ENCODE measurements at regions not wholly inside any gene's neighbourhood (a gene's known extent, or its start where the extent isn't known, plus 50 kb on each side); places are given as distances from the start of the nearest gene placed in this dataset.

DNA sequence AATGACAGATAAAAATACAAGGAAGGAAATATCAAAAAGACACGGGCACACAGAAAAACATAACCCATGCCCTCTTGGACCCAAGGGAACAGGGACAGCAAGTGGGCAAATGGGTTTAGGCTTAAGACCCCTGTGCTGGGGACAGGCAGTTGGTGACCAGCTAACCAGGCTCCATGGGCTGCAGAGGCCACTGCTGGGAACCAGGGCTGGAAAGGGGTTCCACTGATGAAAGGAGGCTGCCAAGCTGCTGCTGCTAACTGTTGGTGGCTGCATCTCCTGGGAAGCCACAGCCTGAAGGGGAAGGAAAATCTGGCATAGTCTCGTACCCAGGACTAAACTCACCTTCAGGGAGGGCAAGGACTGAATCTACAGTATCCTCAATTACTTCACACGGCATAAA, 579.2 kb upstream of the MGMT start:
- DNase-seq, result no peak

DNA sequence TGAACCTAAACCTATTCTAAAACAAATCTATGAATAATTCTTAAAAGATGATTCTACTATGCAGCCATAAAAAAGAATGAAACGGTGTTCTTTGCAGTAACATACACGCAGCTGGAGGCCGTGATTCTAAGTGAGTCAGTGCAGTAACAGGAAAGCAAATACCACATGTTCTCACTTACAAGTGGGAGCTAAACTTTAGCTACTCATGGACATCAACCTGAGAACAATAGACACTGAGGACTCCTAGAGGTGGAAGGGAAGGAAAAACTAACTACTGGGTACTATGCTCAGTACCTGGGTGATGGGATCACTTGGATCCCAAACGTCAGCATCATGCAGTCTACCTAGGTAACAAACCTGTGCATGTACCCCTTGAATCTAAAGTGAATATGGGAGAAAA, 575.0 kb upstream of the MGMT start:
- no peak for DNase-seq

DNA sequence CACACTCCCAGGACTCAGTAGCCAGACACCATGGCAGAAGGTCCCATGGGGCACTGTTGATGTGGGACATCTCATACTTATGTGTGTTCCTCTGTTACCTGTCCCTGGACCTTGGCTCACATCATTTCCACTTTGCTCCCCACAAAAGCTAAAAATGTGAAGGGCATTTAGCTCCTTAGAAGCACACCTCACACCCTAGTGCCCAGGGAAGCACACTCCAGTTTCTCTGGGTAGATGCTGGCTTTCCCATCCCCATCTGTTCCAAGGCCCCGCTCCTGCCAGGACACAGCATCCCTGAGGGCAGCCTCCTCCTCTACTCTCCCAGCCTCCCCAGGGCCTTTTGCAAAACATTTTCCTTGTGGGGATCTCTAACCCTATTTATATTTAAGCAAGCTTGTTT, 572.4 kb upstream of the MGMT start:
- no peak for DNase-seq

DNA sequence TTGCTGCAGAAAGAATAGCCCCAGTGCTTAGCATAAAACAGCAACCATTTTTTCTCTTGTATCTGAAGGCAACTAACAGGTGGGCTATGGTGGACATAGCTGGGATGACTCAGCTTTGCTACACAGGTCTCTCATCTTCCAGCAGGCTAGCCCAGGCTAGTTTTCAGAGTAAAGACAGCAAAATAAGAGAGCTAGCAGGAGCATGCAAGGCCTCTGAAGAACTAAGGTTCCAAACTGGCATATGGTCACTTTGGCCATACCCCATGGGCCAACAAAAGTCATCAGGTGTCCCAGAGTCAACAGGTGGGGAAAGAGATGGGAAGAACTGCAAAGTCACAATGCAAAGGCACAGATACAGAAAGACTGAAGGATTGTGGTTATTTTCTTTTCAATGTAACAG, 571.6 kb upstream of the MGMT start:
- no peak for DNase-seq

DNA sequence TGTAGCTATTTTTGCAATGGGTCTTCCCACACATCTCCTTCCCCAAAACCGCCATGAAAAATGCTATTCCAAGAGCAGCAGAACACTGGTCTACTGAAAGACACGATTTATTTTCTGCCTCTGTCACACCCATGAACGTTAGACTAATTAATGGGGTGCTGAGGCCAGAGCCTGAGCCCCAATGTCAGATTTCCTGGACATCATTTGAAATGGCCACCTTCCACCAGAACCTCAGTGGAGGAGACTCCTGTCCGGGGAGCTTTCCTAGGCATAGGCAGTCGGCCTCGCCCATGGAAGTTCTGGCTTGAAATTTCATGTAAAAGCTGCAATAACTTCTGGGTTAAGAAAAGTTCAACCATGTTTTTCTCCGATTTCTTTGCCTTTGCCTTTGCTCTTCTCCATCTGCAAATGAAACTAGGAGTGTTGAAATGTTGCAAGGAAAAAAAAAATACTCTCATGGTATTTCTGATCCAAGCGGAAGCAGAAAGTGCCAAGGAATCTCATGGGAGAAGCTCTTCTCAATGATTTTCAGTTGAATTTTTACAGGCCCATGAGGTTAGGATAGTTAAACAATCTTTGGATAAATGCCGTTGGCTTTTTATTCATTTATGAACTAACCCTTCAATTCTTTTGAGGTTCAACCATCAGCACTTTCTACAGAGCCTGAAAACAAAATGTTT, 570.8 kb upstream of the MGMT start:
- DNase-seq, result no peak

DNA sequence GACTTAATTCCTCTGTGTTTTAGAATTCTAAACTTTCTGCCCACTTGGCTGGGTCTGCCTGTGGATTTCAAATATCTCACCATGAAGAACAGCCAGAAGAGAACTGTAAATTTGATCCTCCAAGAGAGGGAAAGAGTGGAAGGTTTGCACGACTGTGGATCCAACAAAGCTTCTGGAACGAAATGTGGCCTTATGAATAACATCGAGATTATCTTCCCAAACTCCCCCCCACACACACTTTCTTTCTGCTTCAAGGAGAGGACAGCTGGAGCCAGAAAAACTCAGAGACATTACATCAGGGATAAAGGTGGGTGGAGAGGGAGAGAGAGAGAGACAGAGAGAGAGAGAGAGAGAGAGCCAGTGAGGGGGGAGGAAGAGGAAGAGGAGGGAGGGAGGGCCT, 570.1 kb upstream of the MGMT start:
- DNase-seq, result no peak

DNA sequence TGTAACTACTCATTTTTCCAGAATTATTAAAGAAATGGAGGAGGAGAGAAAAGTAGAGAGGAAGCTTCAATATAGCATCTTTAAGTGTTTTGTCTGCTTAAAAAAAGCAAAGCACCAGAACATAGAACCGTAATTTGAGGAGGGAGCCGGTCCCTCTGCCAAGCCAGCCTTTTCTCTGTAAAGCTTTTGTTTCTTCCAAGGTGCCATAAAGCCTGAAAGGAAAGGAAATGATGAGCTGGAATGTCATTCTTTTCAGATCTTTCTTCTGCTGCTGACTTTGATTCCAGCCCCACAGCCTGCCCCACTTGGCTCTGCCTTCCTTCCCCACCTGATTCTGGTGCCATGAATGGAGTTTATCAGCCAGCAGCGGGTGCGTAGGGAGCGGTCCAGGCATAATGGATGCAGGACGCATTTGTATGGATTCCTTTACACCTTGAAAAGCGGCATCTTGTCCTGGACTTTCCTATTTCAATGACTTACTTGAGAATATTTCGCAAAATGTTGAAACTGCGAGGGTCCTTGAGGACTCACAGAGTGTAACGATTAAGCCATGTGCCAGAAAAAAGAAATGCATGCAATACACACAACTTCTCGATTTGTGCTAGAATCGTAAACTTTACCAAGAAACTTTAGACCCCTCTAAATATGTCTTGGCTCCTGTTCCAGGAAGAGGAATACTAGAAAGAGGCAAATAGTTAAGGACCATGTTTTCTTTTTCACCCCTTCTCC, 569.5 kb upstream of the MGMT start:
- DNase-seq, result no peak

DNA sequence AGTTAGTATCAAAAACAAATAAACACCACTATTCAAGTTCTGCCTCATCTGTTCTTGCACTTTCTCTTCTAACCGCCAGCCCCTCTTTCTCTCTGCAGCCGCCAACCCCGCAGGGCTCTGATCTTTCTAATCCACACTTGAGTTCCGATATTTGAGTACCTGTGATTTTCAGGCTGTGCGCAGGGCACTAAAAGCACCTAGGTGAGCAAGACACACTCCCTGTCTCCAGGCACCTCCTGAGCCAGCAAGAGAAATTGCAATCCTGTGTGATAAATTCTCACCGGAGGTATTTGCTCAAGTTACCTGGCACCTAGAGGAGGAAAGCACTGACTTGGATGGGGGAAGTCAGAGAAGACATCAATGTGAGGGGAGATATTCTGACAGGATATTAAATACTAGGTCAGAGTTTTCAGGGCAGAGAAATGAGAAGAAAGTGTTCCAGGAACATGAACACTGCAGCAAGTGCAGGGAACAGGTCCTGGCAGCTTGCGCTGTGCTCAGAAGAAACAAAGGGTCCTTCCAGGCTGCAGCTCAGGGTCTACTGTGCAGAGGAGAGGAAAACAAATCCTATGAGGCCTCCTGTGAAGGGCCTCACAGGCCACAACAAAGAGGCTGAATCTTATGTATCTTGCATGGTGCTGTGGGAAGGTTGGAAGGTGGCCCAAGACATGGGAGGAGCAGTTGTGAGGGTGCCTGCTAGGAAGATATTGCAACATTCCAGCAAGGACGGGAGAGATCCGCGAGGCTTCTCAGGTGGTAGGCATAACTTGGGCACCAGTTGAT, 568.7 kb upstream of the MGMT start:
- no peak for DNase-seq

DNA sequence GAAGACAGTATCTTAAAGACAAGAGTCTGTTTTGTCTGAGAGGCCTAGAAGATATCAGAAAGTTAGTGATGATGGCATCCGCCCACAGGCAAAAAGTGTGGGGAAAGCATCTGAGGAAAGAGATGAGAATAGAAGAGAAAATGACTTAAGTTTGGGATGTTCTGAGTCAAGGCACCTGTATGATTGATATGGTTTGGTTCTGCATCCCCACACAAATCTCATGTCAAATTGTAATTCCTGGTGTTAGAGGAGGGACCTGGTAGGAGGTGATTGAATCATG, 568.2 kb upstream of the MGMT start:
- DNase-seq, result no peak

DNA sequence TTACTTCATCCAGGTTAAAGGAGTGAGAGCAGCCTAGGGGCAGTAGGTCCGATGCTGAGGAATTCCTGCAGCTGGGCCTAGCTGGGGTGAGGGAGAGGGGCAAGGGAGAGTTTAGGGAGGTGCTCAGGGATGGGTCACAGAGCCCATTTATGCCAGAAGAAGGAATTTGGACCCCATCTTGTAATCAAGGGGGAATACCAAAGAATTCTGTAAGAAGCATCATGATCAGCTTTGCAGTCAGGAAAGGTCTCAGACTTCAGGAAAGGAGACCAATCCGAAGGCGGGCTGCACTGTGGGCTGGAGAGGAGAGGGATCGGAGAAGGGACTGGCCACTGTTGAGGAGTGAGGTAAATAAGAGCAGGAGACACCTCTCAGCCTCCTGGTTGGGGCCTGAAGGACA, 566.6 kb upstream of the MGMT start:
- no peak for DNase-seq

DNA sequence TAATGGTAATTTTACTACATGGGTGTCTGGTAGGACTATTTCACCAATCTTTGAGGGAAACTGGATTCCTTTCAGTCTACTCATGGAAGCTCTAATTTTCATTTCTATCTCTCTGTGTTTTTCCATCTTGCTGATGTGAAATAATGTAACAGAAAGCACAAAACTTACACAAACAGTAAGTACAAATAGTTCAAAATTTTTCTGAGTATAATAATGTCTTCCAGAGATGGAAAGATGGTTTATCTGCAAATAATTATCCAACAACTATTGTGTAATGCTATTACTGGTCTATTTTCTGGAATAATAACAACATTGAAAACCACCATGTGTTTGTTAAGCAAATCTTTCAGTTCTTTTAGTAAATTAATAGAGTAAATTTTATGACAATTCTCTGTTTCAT, 565.8 kb upstream of the MGMT start:
- no peak for DNase-seq

DNA sequence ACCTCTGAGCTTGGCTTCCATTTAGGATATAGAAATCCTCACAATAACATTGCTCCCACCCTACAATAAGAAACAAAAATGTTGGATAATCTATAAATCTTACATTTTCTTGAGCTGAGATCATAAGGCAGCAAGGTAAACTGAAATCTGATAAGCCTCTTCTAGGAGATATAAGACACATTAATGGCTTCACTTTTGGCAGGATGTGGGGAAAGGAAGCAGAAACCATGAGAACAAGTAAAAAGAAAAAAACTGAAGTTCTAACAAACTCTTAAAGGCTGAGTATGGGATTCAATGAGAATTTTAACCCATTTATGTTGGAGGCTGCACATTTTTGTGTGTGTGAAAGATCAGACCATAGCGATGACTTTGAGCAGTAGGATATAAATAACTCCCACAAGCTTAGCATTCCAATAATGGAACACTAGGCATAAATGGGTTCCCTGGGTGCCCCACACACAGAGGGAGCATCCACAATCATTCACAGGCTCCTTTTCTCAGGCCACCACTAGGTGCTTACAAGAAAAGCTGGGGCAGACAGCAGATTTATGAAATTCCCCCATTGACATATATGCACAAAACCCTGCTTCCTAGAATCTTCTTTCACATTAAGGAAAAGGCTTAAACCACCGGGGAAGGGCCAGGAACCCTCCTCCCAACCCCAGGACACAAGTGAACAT, 564.9 kb upstream of the MGMT start:
- no peak for DNase-seq

DNA sequence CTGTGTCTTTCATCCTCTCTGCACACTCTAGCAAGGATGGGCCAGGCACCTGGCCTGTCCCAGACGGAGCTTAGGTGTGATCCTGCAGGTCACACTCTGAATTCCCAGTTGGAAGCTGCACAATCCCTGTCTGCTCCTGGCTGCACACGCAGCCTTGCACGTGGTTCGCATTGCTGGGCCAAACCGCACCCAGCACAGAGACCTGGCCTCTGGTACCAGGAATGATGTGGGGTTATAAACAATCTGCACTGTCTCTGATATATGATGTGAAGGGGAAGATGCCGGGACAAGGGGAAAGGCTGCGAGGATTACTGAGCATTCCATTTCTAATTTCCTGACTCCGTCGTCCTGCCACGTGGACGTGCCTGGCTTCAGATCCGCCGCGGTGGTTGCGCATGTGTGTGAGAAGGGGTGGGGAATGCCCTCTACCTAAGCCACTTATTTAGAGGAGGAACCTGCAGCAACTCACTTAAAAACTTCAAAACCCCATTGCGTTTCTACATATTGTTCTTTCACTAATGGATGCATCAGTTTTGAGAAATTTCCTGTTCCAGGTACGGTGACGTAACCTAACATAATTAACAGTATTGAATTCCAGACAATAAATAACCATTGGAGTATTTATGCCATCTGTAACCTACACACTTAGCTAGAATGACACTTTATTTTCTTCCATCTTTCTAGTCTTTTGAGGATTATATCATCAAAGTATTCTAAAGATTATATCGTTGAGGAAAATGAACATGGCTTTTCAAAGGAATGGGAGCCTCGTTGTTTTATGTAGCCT, 559.7 kb upstream of the MGMT start:
- DNase-seq, result no peak

DNA sequence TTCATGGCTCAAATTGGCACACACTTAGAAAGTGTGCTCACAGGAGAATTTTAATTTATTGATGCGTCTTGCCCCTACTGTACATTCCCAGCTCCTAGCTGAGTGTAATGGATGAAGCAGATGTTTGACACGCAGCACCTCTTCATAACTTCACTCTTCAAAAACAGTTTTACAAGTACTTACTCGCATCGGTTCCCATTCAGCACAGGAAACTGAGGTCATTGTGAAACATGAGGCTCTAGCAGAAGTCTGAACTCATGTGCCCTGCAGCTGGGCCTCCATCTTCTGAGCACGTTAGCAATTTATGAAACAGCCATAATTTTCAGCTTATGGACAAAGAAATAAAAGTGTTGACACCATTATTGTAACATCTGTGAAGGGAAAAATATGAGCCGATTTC, 558.9 kb upstream of the MGMT start:
- no peak for DNase-seq

DNA sequence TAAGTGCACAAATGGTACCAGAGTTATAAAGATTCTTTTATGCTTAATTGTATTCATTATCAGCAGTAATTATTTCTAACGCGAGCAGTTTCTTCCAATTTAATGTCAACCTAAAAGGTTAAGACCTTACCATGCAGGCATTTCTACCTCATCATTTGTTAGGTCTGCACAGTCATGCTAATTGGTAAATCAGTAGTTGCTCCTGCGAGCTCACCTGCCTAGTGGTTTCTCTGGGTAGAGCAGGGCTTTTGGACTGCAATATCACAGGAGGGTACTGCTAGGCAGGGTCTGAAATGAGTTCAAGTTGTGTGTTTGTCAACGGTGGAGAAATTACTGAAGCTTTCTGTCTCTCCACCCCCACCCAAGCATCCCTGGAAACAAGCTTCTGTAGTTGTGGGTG, 558.5 kb upstream of the MGMT start:
- no peak for DNase-seq

DNA sequence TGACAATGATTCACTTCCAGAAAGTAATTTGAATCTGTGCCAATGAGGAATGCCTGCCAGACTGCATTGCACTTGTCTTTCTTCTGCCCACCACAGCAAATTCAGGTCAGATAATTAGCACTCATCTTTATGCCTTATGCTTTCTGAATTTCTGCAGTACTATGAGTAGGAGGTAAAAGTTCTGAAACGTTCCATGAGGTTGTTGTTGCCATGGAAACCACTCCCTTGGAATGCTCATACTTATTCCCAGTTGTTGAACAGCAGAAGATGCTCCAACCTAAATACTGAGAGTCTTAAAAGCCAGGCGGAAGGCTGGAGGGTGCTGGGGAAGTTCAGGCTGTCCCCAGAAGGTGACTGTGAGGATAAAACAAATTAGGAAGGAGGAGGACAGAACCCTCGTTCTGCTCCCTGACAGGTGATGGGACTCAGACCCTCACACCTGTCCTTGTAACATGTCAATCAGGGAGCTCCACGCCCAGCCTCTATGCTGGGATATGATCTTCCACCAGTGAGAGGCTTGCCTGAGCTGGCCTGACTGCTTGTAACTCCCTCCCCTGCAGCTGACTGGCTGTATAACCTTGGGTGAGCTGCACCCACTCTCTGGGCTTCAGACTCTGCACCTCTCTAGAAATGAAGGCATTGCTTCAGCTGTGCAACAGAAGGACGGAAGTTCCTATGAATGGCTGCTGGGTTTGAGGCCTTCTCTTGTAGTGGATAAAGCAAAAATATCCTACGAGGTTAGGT, 554.3 kb upstream of the MGMT start:
- DNase-seq, result no peak

DNA sequence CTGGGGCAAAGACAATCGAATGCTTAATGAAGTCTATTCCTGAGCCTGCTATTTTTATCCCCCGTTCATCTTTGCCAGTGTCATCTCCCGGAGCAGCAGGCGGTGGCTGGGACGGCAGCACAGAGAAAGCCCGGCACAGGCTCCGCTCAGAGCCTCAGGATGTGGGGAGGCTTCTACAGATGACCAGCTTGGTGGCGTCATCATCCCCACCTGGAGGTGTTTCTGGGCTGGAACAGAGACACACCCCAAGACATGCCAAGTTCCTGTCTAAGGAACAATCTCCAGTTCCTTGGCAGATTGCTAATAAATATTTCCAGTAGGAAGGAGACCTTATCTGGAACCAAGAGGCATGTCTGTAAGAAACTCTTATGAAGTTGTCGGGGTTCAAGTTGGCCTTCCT, 552.4 kb upstream of the MGMT start:
- DNase-seq, result no peak

DNA sequence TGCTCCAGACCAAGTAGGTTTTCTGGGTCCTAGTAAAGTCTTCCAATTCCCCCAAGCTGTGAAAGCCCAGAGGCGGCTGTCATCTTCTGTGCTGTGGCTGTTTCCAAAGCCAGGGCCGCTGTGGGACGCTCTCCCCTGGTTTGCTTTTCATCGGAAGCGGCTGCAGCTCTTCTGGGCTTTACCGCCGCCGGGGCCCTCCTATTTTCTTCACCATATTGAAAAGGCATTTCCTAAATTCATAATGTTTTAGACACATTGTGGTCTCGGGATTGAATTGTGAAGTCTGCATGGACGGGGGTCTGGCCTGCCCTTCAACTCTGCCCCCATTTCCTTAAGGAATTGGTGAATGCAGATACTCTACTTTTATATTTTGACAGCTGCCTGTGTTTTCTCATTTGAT, 551.4 kb upstream of the MGMT start:
- no peak for DNase-seq

DNA sequence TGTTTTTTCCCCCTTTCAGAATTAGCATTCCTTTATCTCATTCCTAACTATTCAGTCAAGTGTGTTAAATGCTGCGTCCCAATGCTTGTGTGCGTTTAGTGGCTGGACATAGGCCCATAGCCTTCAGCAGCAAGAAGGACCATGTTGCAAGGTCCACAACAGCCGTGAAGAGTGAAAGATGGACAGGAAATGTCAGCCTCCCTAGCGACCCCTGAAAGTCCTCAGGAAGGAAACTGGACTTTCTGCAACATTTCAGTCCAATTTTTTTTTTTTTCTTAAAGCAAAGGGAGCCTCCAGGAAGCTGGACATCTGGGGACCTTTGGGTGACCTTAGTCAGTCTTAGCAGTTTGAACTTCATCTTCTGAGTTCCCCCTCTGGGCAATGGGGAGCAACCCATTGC, 550.7 kb upstream of the MGMT start:
- DNase-seq, result no peak

DNA sequence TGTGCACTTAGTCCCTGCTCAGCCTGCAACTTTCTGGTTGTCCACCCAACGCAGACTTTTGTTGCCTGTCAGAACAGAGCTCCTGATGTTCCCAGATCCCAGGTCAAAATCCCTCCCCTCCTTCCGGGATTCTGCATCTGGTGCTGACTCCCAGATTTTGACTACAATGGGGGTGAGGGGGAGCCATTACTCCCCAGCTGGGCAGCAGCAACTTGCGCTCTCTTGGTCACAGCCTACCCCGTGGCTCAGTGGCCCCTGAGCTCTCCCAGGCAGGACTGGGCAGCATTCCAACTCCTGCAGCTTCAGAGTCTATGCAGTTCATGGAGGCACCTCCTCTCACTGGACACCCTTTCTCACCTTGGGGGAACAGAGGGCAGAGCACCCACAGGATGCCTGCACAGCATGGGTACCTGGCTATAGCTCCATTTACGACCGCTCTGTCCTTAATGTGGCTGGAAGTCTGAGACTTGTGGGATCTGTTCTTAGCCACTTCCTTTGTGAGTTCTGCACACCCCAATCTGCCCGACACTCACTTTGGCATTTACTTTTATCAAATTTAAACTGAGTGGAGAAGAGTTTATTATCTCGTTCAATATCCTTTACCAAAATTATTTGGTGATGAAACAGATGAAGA, 545.5 kb upstream of the MGMT start:
- DNase-seq, result no peak

DNA sequence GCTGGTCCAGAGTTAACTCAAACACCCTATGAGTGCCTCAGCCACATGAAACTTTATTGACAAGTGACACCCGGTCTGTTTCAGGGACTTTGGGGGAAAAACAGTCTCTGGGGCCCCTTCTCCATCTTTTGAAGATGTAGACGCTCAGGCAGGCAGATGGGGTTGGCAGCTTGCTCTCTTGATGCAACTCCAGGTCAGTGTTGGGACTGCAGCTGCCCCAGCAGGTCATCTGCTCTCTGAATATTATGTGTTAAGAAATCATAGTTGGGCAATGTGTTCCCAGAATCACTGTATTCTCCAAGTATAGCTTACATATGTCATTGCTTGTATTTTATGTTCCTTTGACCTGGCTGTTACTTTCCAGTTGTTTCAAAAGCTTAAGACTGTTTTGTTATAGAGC, 544.9 kb upstream of the MGMT start:
- DNase-seq, result no peak
